Adrenal gland (tissue), 9 donors: ENCODE measurements at regions not wholly inside any gene's neighbourhood (a gene's known extent, or its start where the extent isn't known, plus 50 kb on each side); places are given as distances from the start of the nearest gene placed in this dataset.

Experiments
- DNase-seq, 7 donors: peaks; one replicate each; pipeline ENCODE4 v3.0.0-alpha.2; 2019 to 2020
- H3K27ac ChIP-seq, 5 donors: fragments of 200-600 bp; sonication (generic) in 4 of 5; 1 replicate in 3 of 5; 2 replicates in 2 of 5; pipeline versions ENCODE4 v1.5.1 to v1.8.0; 2016 to 2020; ENCODE audit warnings: mild to moderate bottlenecking in 1 of 5
- H3K27me3 ChIP-seq: fragments of 200-600 bp; 2 replicates; pipeline ENCODE4 v1.8.0; 2021
- H3K36me3 ChIP-seq, 2 donors: fragments of 200-600 bp; replicated peaks in 1 of 2; 1 replicate in 1 of 2; 2 replicates in 1 of 2; pipeline versions ENCODE4 v1.5.1 to v1.8.0; 2018 to 2022
- H3K4me1 ChIP-seq, 2 donors: fragments of 200-600 bp; replicated peaks in 1 of 2; 1 replicate in 1 of 2; 2 replicates in 1 of 2; pipeline versions ENCODE4 v1.5.1 to v1.8.0; 2018 to 2021
- H3K4me3 ChIP-seq, 4 donors: fragments of 200-600 bp; sonication (generic) in 3 of 4; one replicate each; pipeline ENCODE4 v1.5.1; 2016 to 2018
- H3K9me3 ChIP-seq, 3 donors: fragments of 200-600 bp; sonication (generic) in 1 of 3; replicated peaks in 1 of 3; 1 replicate in 2 of 3; 2 replicates in 1 of 3; pipeline versions ENCODE4 v1.5.1 to v1.8.0; 2016 to 2021
- CTCF ChIP-seq, 6 experiments: fragments of 450-650 bp in 4 of 6; fragments of 200-600 bp in 2 of 6; sonication (generic) in 1 of 6; IDR thresholded peaks; 1 replicate in 5 of 6; 2 replicates in 1 of 6; pipeline versions ENCODE4 v1.5.1 to v1.8.0; 2016 to 2021; ENCODE audit warnings: antibody characterized with exemption in 6 of 6, mild to moderate bottlenecking in 2 of 6, moderate library complexity in 1 of 6
- POLR2A ChIP-seq, 2 donors: fragments of 450-650 bp; IDR thresholded peaks; one replicate each; pipeline ENCODE4 v1.6.1; 2017; ENCODE audit warnings: antibody characterized with exemption in 2 of 2, mild to moderate bottlenecking in 2 of 2, moderate library complexity in 1 of 2
- WGBS, 4 donors: extraction: QIAGEN DNeasy Blood & Tissue Kit in 2 of 4; methylation state at CpG; one replicate each; pipeline versions ENCODE4 v1.1.5 to v1.1.7; 2013 to 2017; 5-methylcytosine and 5-hydroxymethylcytosine counted together
- intact Hi-C, 2 donors: fragments of 100-400 bp; cut with DNase I; formaldehyde crosslinking; loops; one replicate each; pipeline versions ENCODE4 v1.14.1 to v1.15.0; 2022 to 2023
- donor health status: healthy with polysubstance abuse.
- donor health status: Bipolar disorder and iron deficiency.
- donor health status: DM: yes; HTN: yes; CAD: no.
- donor health status: DM: no; HTN: no; CAD: no.
- donor health status: DM: no; HTN: no; CAD: no.

DNA sequence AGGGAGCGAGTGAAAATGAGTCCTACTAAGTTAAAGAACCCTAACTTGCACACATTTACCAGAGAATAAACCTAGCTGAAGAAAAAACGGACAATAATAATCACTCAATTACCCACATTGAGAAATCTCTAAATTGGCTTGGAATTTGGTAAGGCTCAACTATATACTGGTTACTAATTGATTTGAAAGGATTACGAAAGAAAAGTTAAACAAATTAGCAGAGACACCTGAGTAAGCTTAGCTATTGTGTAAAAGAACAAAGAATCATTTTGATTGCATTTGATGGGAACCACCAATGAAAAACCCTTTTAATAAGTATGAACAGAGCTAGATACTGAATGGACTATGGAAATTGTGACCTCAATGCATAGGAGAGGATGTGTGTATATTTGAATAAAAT is 118.6 kb upstream of the ADGRF1 start:
- 78 to 90% (median 81%) methylated on average over 3 of the region's 3 CpGs for WGBS, 4 donors
- Histone ChIP-seq H3K27ac (no peak overlapping the region), H3K4me3 (no peak overlapping the region), H3K9me3 (no peaks in the 10 kb centered on the region), H3K4me1 (no peaks in the 10 kb centered on the region), H3K27me3 (no peaks in the 10 kb centered on the region), H3K36me3 (no peaks in the 10 kb centered on the region)
- DNase-seq, result no peak
- TF ChIP-seq CTCF (IDR thresholded peaks at IDR 0.05), result no peak
- TF ChIP-seq POLR2A (IDR thresholded peaks at IDR 0.05), result no peak
- intact Hi-C loops, result no loop called here

DNA sequence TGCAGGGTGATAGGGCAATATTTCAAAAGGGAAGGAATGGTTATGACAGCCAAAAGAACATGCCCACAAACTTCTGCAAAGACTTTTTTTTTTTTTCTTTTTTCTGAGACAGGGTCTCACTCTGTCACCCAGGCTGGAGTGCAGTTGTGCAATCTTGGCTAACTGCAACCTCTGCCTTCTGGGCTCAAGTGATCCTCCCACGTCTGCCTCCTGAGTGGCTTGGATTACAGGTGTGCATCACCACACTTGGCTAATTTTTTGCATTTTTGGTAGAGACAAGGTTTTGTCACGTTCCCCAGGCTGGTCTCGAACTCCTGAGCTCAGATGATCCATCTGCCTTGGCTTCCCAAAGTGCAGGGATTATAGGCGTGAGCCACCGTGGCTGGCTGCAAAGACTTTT is 117.6 kb upstream of the ADGRF1 start:
- 68 to 78% (median 73%) methylated on average over 5 of the region's 5 CpGs for WGBS, 4 donors
- no peak for TF ChIP-seq CTCF (IDR thresholded peaks at IDR 0.05)
- H3K27ac ChIP-seq, result no peak overlapping the region
- H3K9me3 ChIP-seq, result no peaks in the 10 kb centered on the region
- H3K27me3 ChIP-seq, result no peaks in the 10 kb centered on the region
- intact Hi-C loops, result no loop called here
- no peak overlapping the region for H3K4me3 ChIP-seq
- DNase-seq, result no peak
- no peaks in the 10 kb centered on the region for H3K36me3 ChIP-seq
- no peaks in the 10 kb centered on the region for H3K4me1 ChIP-seq

DNA sequence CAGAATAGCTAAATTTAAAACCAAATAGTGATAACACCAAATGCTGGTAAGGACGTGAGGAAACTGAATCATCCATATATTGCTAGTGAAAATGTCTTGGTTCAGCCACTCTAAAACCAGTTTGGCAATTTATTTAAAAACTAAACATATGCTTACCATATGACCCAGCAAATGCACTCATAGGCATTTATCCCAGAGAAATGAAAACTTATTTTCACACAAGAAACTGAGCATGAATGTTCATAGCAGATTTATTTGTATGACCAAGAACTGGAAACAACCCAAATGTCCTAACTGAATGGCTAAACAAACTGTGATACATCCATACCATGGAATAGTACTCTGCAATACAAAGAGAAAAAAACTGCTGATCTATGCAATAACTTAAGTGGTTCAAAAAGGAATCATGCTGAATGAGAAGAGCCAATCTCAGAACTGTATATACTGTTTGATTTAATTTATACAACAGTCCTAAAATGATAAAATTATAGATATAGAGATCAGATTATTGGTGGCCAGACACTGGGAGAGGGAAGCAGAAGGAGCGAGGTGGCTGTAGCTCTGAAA is 115.6 kb upstream of the ADGRF1 start:
- H3K4me1 ChIP-seq, result no peaks in the 10 kb centered on the region
- WGBS, 4 donors, result 45 to 50% (median 46%) methylated on average over 2 of the region's 2 CpGs
- H3K27ac ChIP-seq, result no peak overlapping the region
- intact Hi-C loops, result no loop called here
- TF ChIP-seq CTCF (IDR thresholded peaks at IDR 0.05) (no peak), POLR2A (IDR thresholded peaks at IDR 0.05) (no peak)
- H3K27me3 ChIP-seq, result no peaks in the 10 kb centered on the region
- no peaks in the 10 kb centered on the region for H3K9me3 ChIP-seq
- no peak overlapping the region for H3K4me3 ChIP-seq
- H3K36me3 ChIP-seq, result no peaks in the 10 kb centered on the region
- DNase-seq, result no peak

DNA sequence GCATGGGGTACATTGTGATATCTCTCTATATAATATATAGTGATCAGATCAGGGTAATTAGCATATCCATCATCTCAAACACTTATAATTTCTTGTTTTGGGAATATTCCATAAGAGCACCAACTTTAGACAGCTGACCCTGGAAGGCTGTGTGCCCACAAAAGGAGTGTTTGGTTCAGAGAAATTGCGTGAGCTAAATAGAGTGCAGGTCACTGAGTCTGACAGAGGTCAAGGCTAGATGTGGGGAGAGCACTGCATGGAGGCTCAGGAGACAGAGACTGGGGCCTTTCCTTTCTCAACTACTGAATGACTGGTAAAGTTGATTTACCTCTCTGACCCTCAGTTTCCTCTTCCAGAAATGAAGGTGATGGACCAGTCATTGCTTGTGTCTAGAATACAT is 114.9 kb upstream of the ADGRF1 start:
- Histone ChIP-seq H3K36me3 (no peaks in the 10 kb centered on the region), H3K9me3 (no peaks in the 10 kb centered on the region), H3K4me3 (no peak overlapping the region), H3K4me1 (no peaks in the 10 kb centered on the region), H3K27me3 (no peaks in the 10 kb centered on the region), H3K27ac (no peak overlapping the region)
- 38 to 66% (median 58%) methylated on average over 1 of the region's 1 CpG for WGBS, 4 donors
- no peak for TF ChIP-seq POLR2A (IDR thresholded peaks at IDR 0.05)
- TF ChIP-seq CTCF (IDR thresholded peaks at IDR 0.05), result no peak
- intact Hi-C loops, result no loop called here
- no peak for DNase-seq
